Hepatic stellate cell (primary cell): ENCODE measurements at regions not wholly inside any gene's neighbourhood (a gene's known extent, or its start where the extent isn't known, plus 50 kb on each side); places are given as distances from the start of the nearest gene placed in this dataset.
A peak's percentile ranks its signal among the peaks of the same experiment; 100 is the strongest.
"Not testable (repeated sequence)": the region's sequence is repeated elsewhere in the genome, so short reads cannot be mapped to it uniquely, and the experiment has no call there.

Experiments
- DNase-seq: peaks from one replicate; pipeline ENCODE4 v3.0.0; 2011; ENCODE audit warnings: low spot score

GRCh38 chr2:220701115-220701514, 871.0 kb downstream of the EPHA4 start:
- DNase-seq = no peak

- DNase-seq = no peak
These were observed 868.8 kb downstream of the EPHA4 start for GRCh38 chr2:220703279-220703678.

- no peak for DNase-seq
These were observed 868.0 kb downstream of the EPHA4 start for GRCh38 chr2:220704081-220704480.

GRCh38 chr2:220704810-220705209, 867.3 kb downstream of the EPHA4 start:
- DNase-seq = no peak

GRCh38 chr2:220705678-220706077, 866.4 kb downstream of the EPHA4 start:
- DNase-seq = no peak

GRCh38 chr2:220707261-220707660, 864.8 kb downstream of the EPHA4 start:
- no peak for DNase-seq

GRCh38 chr2:220708366-220708765, 863.7 kb downstream of the EPHA4 start:
- peak; percentile 8 for DNase-seq

- no peak for DNase-seq
These were observed 854.8 kb downstream of the EPHA4 start for GRCh38 chr2:220717283-220717682.

- no peak for DNase-seq
These were observed 835.3 kb downstream of the EPHA4 start for GRCh38 chr2:220736778-220737177.

- DNase-seq = no peak
These were observed 828.9 kb downstream of the EPHA4 start for GRCh38 chr2:220743203-220743602.

GRCh38 chr2:220744861-220745260, 827.2 kb downstream of the EPHA4 start:
- no peak for DNase-seq

- no peak for DNase-seq
These were observed 826.4 kb downstream of the EPHA4 start for GRCh38 chr2:220745682-220746081.

GRCh38 chr2:220747736-220748135, 824.4 kb downstream of the EPHA4 start:
- no peak for DNase-seq

GRCh38 chr2:220748875-220749479, 823.1 kb downstream of the EPHA4 start:
- DNase-seq = no peak

GRCh38 chr2:220753486-220753885, 818.6 kb downstream of the EPHA4 start:
- no peak for DNase-seq

- no peak for DNase-seq
These were observed 815.5 kb downstream of the EPHA4 start for GRCh38 chr2:220756653-220757052.

- not testable (repeated sequence) for DNase-seq
These were observed 813.7 kb downstream of the EPHA4 start for GRCh38 chr2:220758376-220758775.

GRCh38 chr2:220764171-220764570, 807.9 kb downstream of the EPHA4 start:
- DNase-seq = no peak

GRCh38 chr2:220767591-220768255, 804.4 kb downstream of the EPHA4 start:
- DNase-seq = no peak

- no peak for DNase-seq
These were observed 796.1 kb downstream of the EPHA4 start for GRCh38 chr2:220775856-220776488.

- not testable (repeated sequence) for DNase-seq
These were observed 793.0 kb downstream of the EPHA4 start for GRCh38 chr2:220779076-220779475.

GRCh38 chr2:220779511-220779910, 792.6 kb downstream of the EPHA4 start:
- DNase-seq = no peak

GRCh38 chr2:220779931-220780330, 792.2 kb downstream of the EPHA4 start:
- DNase-seq = peak; percentile 2
